ENCODE measurements at regions not wholly inside any gene's neighbourhood (a gene's known extent, or its start where the extent isn't known, plus 50 kb on each side); places are given as distances from the start of the nearest gene placed in this dataset.
A peak's percentile ranks its signal among the peaks of the same experiment; 100 is the strongest.

DNA sequence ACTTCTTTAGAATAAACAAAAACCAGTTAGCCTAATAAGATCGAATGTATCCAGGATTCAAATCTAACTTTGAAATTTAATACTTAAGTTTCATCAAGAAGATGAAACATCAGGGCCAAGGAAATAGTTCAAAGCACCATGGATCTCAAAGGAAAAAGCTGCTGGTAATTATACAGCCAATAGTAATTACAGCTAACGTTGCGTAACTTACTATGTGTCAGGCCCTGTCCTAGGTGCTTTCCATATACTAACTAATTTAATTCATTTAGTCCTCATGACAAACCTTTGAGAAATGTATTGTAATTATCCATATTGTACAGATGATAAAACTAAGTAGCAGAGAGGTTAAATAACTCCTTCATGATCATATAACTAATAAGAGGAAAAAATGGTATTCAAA is 598.6 kb downstream of the NYAP2 start:
- no peaks in the 10 kb centered on the region for H3K36me3 ChIP-seq
- no peaks in the 10 kb centered on the region for H3K4me1 ChIP-seq (ENCODE audit: low read depth)
- H3K27ac ChIP-seq, result no peak overlapping the region
- H3K4me3 ChIP-seq, result no peak overlapping the region
- no peaks in the 10 kb centered on the region for H3K9me3 ChIP-seq (ENCODE audit: low read depth)
- H3K27me3 ChIP-seq, result no peaks in the 10 kb centered on the region
- TF ChIP-seq, protein P1, sequence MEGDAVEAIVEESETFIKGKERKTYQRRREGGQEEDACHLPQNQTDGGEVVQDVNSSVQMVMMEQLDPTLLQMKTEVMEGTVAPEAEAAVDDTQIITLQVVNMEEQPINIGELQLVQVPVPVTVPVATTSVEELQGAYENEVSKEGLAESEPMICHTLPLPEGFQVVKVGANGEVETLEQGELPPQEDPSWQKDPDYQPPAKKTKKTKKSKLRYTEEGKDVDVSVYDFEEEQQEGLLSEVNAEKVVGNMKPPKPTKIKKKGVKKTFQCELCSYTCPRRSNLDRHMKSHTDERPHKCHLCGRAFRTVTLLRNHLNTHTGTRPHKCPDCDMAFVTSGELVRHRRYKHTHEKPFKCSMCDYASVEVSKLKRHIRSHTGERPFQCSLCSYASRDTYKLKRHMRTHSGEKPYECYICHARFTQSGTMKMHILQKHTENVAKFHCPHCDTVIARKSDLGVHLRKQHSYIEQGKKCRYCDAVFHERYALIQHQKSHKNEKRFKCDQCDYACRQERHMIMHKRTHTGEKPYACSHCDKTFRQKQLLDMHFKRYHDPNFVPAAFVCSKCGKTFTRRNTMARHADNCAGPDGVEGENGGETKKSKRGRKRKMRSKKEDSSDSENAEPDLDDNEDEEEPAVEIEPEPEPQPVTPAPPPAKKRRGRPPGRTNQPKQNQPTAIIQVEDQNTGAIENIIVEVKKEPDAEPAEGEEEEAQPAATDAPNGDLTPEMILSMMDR (IDR thresholded peaks at IDR 0.05; ENCODE audit: low read depth, low read length), result no peak
- DNase-seq (ENCODE audit: low read depth in 1 of 2, low spot score in 1 of 2), result no peak

DNA sequence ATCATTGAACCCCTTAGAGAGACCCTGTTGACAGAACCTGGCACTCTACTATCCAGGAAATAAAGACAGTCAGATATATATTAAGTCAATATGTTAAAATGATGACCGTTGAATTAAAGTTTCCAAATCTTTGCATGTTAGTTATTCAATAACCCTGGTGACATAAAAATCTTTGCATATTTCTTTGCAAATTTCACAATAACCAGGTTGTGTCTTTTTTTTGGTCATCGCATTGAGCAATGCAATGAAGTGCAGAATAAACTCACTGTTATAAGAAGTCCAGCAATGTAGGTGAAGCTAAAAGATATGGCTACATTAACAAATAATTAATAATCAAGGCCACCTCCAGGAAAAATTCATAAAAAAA is 596.9 kb downstream of the NYAP2 start:
- H3K4me3 ChIP-seq, result no peak overlapping the region
- TF ChIP-seq, protein P1 (IDR thresholded peaks at IDR 0.05; ENCODE audit: low read depth, low read length), result no peak
- no peak for DNase-seq (ENCODE audit: low read depth in 1 of 2, low spot score in 1 of 2)
- H3K36me3 ChIP-seq, result no peaks in the 10 kb centered on the region
- H3K9me3 ChIP-seq (ENCODE audit: low read depth), result no peaks in the 10 kb centered on the region
- no peak overlapping the region for H3K27ac ChIP-seq
- H3K27me3 ChIP-seq, result no peaks in the 10 kb centered on the region
- H3K4me1 ChIP-seq (ENCODE audit: low read depth), result peaks cover under 1% of the 10 kb centered on the region

DNA sequence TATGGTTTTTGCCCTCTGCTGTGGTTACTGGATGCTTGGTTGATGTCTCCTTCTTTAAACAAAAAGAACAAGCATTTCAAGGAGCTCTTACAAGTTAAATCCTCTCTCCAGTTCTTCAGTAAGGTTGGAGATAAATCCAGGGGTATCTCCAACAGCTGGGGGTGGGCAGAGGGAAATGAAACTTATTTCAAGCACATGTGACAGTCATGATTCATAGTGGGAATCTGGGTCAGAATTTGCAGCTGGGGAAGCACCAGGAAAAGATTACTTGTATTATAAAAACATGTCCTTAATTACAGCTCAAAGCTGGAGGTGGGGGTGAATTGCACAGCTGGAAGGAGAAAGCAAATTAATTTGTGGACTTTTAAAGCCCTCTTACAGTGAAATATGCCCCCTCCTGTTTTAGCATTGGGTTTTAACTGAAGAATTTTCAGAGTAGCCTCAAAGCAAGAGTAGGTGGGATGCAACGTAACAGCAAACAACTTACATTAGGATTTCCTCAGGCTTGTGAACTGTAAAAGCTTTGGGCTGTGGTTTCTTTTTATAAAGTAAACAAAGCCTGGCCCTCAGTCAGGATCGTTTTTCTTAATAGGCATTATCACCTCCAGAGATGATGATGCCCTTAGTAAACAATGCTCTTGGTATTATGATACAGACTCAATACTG is 596.4 kb downstream of the NYAP2 start:
- TF ChIP-seq, protein P1 (IDR thresholded peaks at IDR 0.05; ENCODE audit: low read depth, low read length), result no peak
- Histone ChIP-seq H3K27ac (no peak overlapping the region), H3K4me1 (ENCODE audit: low read depth) (peaks cover 3% of the 10 kb centered on the region), H3K27me3 (no peaks in the 10 kb centered on the region), H3K36me3 (no peaks in the 10 kb centered on the region), H3K4me3 (no peak overlapping the region), H3K9me3 (ENCODE audit: low read depth) (no peaks in the 10 kb centered on the region)
- DNase-seq (ENCODE audit: low read depth in 1 of 2, low spot score in 1 of 2), result peak in 1 of 2 donors; percentile 38

DNA sequence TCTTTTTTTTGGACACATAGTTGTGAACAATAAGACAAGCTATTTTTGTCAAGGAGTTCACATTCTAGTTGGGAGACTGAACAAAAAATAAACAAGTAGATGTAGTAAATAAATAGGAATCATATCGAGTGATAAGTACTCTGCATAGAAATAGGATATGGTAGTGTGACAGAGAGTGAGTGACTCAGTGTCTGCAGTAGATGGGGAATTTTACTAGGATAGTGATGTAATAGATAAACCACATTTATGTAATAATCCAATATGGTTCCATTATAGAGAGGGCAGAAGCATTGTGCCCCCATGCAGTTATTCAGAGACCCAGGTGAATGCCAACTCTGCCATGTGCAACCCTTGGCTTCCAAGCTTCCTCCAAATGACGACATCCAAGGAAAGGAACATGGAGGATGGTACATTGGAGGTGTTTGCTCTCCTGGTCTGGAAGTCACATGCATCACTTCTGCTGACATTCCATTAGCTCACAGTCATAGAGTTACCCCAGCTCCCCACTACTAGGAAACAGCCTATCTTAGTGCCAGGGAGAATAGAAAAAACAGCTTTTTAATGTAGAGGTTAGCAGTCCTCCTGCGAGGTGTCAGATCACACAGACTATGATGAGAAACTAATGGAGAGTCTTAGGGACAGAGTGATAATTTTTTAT is 595.4 kb downstream of the NYAP2 start:
- peaks cover 3% of the 10 kb centered on the region for H3K4me1 ChIP-seq (ENCODE audit: low read depth)
- no peak for DNase-seq (ENCODE audit: low read depth in 1 of 2, low spot score in 1 of 2)
- TF ChIP-seq, protein P1 (IDR thresholded peaks at IDR 0.05; ENCODE audit: low read depth, low read length), result no peak
- no peak overlapping the region for H3K27ac ChIP-seq
- no peak overlapping the region for H3K4me3 ChIP-seq
- no peaks in the 10 kb centered on the region for H3K9me3 ChIP-seq (ENCODE audit: low read depth)
- no peaks in the 10 kb centered on the region for H3K27me3 ChIP-seq
- no peaks in the 10 kb centered on the region for H3K36me3 ChIP-seq

DNA sequence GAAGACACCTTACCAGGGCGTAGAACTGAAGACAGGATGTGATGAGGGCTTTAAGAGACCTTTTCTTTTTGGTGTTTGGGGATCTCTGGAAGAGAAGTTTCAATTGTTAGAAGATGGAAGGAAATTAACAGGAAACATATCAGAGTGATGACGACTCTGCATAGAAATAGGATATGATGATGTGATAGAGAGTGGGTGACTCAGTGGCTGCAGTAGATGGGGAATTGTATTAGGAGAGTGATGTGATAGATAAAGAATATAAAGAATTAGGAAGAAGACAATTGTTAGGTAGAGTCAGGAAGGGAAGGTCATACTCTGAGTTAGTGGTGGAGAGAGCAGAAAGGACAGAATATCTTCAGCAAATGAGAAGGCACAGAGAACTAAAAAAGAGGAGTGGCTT is 593.9 kb downstream of the NYAP2 start:
- no peak overlapping the region for H3K27ac ChIP-seq
- no peaks in the 10 kb centered on the region for H3K27me3 ChIP-seq
- peaks cover 3% of the 10 kb centered on the region for H3K4me1 ChIP-seq (ENCODE audit: low read depth)
- H3K36me3 ChIP-seq, result no peaks in the 10 kb centered on the region
- H3K4me3 ChIP-seq, result no peak overlapping the region
- H3K9me3 ChIP-seq (ENCODE audit: low read depth), result no peaks in the 10 kb centered on the region
- peak in 1 of 2 donors; percentile 34 for DNase-seq (ENCODE audit: low read depth in 1 of 2, low spot score in 1 of 2)
- TF ChIP-seq, protein P1 (IDR thresholded peaks at IDR 0.05; ENCODE audit: low read depth, low read length), result no peak

Measured in cardiac muscle cell (in vitro differentiated cells and primary cell).